Dendritic cell treated with granulocyte-macrophage colony-stimulating factor and Interleukin-4, amounts not matched to agents 40 ng/mL and 50 ng/mL, for 4 days (primary cell): ENCODE measurements at regions not wholly inside any gene's neighbourhood (a gene's known extent, or its start where the extent isn't known, plus 50 kb on each side); places are given as distances from the start of the nearest gene placed in this dataset.

Experiments used
- H3K27ac Mint-ChIP-seq: one replicate; pipeline ENCODE4 v1.8.0; 2022; ENCODE audit warnings: mild to moderate bottlenecking, mixed read lengths
- H3K27me3 Mint-ChIP-seq: one replicate; pipeline ENCODE4 v1.8.0; 2022; ENCODE audit warnings: mild to moderate bottlenecking, mixed read lengths
- H3K36me3 Mint-ChIP-seq: one replicate; pipeline ENCODE4 v1.8.0; 2022; ENCODE audit warnings: low read depth, mixed read lengths
- H3K4me1 Mint-ChIP-seq: one replicate; pipeline ENCODE4 v1.8.0; 2022; ENCODE audit warnings: low read depth, mixed read lengths
- H3K4me3 Mint-ChIP-seq: one replicate; pipeline ENCODE4 v1.8.0; 2022; ENCODE audit warnings: mild to moderate bottlenecking, moderate library complexity, mixed read lengths
- H3K9me3 Mint-ChIP-seq: one replicate; pipeline ENCODE4 v1.8.0; 2022; ENCODE audit warnings: mixed read lengths
- intact Hi-C: fragments of 100-400 bp; cut with micrococcal nuclease; formaldehyde crosslinking; loops from one replicate; pipeline ENCODE4 v1.15.0; 2022

DNA sequence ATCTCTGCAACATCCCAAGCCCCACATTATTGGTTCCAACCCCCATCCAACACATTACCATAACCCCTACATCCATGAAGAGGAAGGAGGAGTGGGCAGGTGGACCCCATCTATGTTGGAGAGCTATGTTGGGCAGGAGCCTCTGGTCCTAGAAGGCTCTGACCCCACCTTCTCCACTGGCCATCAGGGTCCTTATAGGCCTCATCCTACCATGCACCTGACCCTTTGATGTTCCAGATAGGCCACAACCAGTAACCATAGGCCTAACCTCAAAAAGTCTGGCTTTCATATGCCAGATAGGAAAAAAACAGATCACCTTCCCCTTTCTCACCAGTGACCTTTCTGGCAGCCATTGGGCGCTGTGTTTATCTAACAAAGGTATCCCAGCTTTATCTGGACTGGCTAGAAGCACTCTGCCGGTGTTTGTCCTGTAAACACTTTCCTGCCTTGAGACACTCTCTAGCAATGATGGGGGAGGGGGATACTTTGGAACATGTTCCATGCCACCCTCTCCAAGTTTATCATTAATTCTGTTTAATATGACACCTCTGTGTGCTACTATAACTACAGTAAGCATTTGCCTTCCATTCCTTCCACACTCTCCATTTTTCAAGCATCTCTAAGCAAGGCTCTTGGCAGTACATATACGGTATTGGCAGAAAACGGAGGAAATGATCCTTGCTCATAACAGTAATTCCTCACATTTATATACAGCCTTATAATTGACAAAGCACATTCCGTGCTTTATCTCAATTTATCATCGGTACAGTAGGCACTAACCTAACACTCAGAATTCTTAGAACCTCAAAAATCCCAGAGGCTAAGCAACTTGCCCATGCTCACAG, 377.1 kb downstream of the VPS13C start:
- Mint-ChIP-seq H3K27me3 (no peaks in the 10 kb centered on the region), H3K36me3 (no peaks in the 10 kb centered on the region), H3K9me3 (no peaks in the 10 kb centered on the region), H3K27ac (no peak overlapping the region), H3K4me1 (peaks cover 6% of the 10 kb centered on the region), H3K4me3 (no peak overlapping the region)
- intact Hi-C loops: no loop called here

DNA sequence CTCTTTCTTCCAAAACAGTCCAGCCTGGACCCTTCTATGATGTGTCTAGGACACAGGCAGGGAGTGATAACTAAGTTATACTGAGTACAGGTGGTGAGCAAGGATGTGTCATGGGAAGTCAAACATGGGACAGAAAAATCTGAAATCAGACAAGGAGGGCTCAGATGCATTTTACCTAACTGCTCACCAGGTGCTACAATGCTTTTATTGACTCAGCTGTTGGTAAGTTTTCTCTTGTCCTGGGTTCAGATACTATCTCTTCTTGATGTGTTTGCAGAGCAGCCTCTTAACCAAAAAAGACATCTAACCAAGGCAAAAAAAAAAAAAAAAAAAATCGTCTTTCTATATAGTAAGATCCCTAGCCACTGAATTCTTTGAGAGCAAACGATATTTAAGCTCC, 378.6 kb downstream of the VPS13C start:
- intact Hi-C loops: no loop called here
- no peaks in the 10 kb centered on the region for H3K27me3 Mint-ChIP-seq

DNA sequence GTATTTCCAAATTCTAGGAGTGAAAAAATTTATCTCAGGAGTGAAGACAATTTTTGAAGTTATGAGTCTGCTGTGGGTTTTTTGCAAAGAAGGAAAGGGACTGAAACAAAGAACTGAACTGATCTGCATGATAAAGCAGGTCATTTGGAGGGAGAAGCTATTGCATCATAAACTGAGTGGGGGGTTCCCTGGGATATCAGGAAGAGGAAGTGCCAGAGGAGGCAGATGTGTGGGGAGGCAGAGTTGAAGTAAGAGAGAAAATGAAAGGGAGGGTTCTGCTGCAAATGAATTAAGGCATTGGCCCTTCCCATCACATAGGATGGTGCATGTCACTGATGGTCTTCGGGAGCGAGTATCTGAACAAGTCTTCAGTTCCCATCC, 379.2 kb downstream of the VPS13C start:
- no peaks in the 10 kb centered on the region for H3K9me3 Mint-ChIP-seq
- intact Hi-C loops: no loop called here
- no peak overlapping the region for H3K27ac Mint-ChIP-seq
- H3K4me3 Mint-ChIP-seq: no peak overlapping the region
- H3K27me3 Mint-ChIP-seq: no peaks in the 10 kb centered on the region
- peaks cover 6% of the 10 kb centered on the region for H3K4me1 Mint-ChIP-seq
- H3K36me3 Mint-ChIP-seq: no peaks in the 10 kb centered on the region

More for the DNA sequence above, 378.6 kb downstream of the VPS13C start:
- Mint-ChIP-seq H3K27ac (no peak overlapping the region), H3K4me3 (no peak overlapping the region), H3K9me3 (no peaks in the 10 kb centered on the region), H3K36me3 (no peaks in the 10 kb centered on the region), H3K4me1 (peaks cover 6% of the 10 kb centered on the region)

DNA sequence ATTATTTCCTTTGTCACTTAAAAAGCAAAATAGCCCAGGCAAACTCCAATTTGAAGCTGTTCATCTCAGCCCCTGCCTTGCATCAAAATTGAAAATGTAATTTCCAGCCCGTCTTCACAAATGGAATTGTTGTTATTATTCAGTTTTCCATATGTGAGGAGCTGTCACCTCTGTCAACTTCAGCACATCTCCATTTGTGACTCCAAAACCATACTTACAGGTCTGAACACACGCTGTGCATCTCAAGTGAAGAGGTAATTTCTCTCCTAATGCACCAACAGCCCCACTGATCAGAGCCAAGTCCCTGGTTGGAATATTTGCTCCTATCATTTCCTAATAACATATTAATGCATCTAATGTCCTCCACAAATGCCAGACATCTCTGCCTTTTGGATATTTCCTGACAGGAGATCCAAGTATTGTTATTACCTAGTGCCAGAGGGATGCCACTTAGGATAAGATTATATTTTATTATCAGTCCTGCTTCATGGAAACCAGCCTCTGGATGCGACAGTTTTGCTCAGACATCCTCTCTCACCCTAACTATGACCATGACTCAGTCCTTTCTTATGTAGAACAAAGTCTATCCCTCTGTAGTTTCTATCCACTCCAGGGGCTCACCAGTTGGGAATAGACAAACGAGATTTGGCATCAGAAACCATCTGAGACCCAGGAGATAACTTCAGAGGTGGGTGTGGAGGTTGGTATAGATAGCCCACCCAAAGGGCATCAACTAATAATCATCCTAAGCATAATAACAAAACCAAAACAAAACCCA, 379.8 kb downstream of the VPS13C start:
- Mint-ChIP-seq H3K36me3 (no peaks in the 10 kb centered on the region), H3K27ac (no peak overlapping the region), H3K4me3 (no peak overlapping the region), H3K27me3 (no peaks in the 10 kb centered on the region), H3K9me3 (no peaks in the 10 kb centered on the region), H3K4me1 (peaks cover 6% of the 10 kb centered on the region)
- intact Hi-C loops: no loop called here

DNA sequence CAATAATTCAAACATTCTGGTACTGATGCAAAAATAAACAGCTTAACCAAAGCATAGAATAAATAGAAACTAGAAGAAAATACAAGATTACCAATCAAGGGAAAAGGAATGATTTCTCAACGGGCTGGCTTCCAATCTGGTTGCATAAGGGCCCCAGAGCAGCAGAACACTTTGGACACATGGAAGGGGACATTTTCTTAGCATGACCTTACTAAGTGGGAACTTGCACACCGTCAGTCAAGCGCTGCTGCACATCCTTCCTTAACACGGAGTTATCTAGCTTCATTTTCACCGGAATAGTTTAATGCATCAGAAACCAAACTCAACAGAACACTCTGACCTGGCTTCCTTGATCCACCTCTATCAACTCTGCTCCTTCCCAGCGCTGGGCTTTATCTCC, 388.5 kb downstream of the VPS13C start:
- H3K27ac Mint-ChIP-seq: no peak overlapping the region
- H3K9me3 Mint-ChIP-seq: no peaks in the 10 kb centered on the region
- H3K27me3 Mint-ChIP-seq: no peaks in the 10 kb centered on the region
- no peaks in the 10 kb centered on the region for H3K4me1 Mint-ChIP-seq
- intact Hi-C loops: no loop called here
- H3K4me3 Mint-ChIP-seq: no peak overlapping the region
- no peaks in the 10 kb centered on the region for H3K36me3 Mint-ChIP-seq

DNA sequence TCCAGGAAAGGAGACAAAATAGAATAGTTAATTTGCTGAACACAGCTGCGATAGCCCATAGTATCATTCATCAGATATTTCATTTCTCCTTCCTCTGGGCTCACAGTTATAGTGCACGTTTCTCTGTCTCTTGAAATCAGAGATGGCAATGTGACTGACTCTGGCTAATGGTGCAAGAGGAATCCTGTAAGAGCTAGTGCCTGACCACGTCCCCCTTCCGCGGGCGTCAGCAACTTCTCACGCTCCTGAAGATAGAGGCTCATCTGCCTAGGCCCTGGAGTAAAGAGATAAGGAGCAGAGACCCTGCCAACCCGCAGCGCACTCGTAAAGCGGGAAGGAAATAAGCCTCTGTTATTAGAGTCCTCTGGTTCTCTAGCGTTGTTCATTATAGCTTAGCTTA, 391.8 kb downstream of the VPS13C start:
- H3K4me3 Mint-ChIP-seq: no peak overlapping the region
- H3K9me3 Mint-ChIP-seq: no peaks in the 10 kb centered on the region
- no peaks in the 10 kb centered on the region for H3K36me3 Mint-ChIP-seq
- no peaks in the 10 kb centered on the region for H3K27me3 Mint-ChIP-seq
- intact Hi-C loops: no loop called here
- H3K4me1 Mint-ChIP-seq: no peaks in the 10 kb centered on the region
- H3K27ac Mint-ChIP-seq: no peak overlapping the region

DNA sequence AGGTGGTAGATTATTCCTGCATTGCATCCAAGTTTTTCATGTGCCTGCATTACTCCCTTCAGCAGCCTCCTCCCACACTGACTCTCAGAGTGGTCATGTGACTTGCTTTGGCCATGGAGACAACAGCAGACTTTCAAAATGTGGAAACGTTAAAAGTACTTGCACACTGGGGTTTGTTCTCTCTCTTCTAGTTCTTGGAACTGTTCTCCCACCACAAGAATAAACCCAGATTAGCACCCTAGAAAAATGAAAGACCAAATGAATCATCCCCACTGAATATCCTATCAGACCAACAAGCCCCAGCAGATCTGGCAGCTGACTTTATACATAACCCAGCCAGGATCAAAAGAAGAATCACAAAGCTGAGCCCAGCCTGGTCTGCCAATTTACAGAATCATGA, 398.5 kb downstream of the VPS13C start:
- no peak overlapping the region for H3K4me3 Mint-ChIP-seq
- H3K27me3 Mint-ChIP-seq: no peaks in the 10 kb centered on the region
- intact Hi-C loops: no loop called here
- no peaks in the 10 kb centered on the region for H3K4me1 Mint-ChIP-seq
- peaks cover 9% of the 10 kb centered on the region for H3K9me3 Mint-ChIP-seq
- H3K27ac Mint-ChIP-seq: no peak overlapping the region
- no peaks in the 10 kb centered on the region for H3K36me3 Mint-ChIP-seq

DNA sequence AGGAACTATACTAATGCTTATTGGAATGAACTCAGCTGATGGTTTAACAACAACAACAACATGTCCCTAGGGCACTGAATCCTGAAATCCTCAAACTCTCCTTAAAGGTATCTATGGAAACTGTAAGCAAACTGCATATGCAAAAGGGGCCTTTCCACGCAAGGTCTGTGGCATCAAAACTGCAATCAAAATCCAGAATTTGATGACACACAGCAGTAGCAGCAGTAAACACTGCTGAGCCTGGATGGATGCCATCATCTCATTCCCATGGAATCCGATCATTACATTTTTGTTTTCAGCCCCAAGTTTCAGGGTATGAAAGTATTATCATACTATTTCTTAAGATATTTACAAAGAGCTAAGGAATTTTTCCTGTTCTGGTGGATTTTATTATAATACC, 399.7 kb downstream of the VPS13C start:
- no peaks in the 10 kb centered on the region for H3K36me3 Mint-ChIP-seq
- no peaks in the 10 kb centered on the region for H3K27me3 Mint-ChIP-seq
- H3K4me1 Mint-ChIP-seq: no peaks in the 10 kb centered on the region
- H3K4me3 Mint-ChIP-seq: no peak overlapping the region
- peaks cover 9% of the 10 kb centered on the region for H3K9me3 Mint-ChIP-seq
- intact Hi-C loops: no loop called here
- no peak overlapping the region for H3K27ac Mint-ChIP-seq

DNA sequence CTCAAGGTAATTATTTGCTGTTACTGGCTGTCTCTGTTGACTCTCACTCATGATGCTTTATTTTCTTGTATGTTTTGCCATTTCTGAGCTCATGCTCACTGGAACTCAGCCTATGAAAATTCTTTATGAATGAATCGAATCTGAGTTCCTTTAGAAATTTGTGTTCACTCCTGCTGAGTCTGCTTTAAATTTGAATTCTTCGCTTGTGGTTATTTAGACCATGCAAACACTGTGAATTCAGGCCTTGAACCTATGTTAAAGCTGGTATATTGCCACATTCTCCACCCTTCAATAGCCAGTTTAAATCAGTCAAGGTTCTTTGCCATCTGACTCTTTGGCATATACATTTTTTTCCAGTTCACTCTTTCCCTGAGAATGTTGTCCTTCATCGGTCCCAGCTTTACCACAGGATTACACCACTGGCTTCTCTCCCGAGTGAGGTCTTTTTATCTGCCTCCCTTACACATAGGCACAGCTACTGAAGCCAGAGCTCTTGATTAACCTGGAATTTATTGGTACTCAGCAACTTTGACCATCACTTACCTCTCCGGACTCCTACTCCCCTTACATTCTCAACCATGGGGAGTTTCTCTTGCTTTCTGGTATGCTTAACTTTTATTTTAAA, 400.6 kb downstream of the VPS13C start:
- Mint-ChIP-seq H3K4me3 (no peak overlapping the region), H3K36me3 (no peaks in the 10 kb centered on the region), H3K27ac (no peak overlapping the region), H3K27me3 (no peaks in the 10 kb centered on the region), H3K9me3 (peaks cover 9% of the 10 kb centered on the region), H3K4me1 (no peaks in the 10 kb centered on the region)
- intact Hi-C loops: no loop called here

DNA sequence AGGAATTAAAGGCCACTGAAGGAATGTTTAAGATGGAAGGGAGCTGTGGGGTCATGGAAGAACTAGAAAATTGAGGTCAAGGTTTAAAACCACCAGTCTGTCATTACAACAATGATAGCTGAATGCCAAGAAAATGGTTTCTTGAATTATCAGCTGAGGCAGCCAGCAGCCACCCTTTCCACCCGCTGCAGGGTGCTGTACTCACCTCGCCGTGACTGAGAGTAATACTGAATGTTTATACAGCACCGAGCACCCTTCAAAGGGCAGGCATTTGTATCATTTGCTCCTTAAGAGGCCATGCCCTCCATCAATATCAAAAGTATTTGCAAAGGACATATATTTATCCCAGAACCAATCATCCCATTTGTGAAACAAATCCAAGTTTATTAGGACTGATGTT, 402.8 kb downstream of the VPS13C start:
- intact Hi-C loops: no loop called here
- H3K36me3 Mint-ChIP-seq: no peaks in the 10 kb centered on the region
- H3K27me3 Mint-ChIP-seq: no peaks in the 10 kb centered on the region
- no peak overlapping the region for H3K4me3 Mint-ChIP-seq
- H3K4me1 Mint-ChIP-seq: no peaks in the 10 kb centered on the region
- no peak overlapping the region for H3K27ac Mint-ChIP-seq
- H3K9me3 Mint-ChIP-seq: peaks cover 9% of the 10 kb centered on the region

DNA sequence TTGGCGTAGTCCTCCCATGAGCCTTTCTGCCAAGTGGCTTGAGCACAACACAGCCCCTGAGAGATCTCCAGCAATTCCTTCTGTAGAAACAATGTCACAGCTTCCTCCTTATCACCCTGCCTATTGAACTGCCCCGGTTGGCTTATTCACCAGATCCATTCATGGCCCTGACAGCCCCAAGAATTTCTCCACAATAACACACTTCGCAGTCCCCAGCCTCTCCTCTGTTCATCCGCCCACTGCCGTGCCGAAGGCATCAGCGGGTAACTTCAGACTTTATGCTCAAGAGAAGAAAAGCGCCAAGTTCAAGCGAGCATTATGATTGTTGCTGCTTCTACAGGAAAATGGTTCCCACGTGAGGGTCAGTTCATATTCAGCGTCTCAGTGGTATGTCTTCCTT, 403.9 kb downstream of the VPS13C start:
- Mint-ChIP-seq H3K27me3 (no peaks in the 10 kb centered on the region), H3K36me3 (no peaks in the 10 kb centered on the region), H3K27ac (no peak overlapping the region), H3K4me1 (no peaks in the 10 kb centered on the region), H3K9me3 (peaks cover 9% of the 10 kb centered on the region), H3K4me3 (no peak overlapping the region)
- intact Hi-C loops: no loop called here

DNA sequence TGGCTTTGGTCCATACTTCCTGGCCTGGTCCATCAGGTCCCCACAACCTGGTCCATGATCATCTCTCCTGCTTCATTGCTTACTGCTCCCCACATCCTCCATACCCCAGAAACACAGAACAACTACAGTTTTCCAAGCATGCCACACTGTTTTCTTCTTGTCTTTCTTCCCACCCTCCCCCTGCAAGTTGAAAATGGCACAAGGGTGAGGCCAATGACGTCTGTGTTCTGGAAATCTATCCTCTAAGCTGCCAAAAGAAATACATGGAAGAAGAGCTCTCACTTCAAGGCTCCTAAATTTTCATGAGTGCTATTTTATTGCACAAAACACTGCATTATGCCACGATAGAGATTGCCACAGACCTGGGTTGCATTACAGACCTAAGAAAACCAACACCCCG, 404.4 kb downstream of the VPS13C start:
- Mint-ChIP-seq H3K27ac (no peak overlapping the region), H3K4me1 (no peaks in the 10 kb centered on the region), H3K27me3 (no peaks in the 10 kb centered on the region), H3K36me3 (no peaks in the 10 kb centered on the region), H3K4me3 (no peak overlapping the region), H3K9me3 (peaks cover 9% of the 10 kb centered on the region)
- intact Hi-C loops: no loop called here

DNA sequence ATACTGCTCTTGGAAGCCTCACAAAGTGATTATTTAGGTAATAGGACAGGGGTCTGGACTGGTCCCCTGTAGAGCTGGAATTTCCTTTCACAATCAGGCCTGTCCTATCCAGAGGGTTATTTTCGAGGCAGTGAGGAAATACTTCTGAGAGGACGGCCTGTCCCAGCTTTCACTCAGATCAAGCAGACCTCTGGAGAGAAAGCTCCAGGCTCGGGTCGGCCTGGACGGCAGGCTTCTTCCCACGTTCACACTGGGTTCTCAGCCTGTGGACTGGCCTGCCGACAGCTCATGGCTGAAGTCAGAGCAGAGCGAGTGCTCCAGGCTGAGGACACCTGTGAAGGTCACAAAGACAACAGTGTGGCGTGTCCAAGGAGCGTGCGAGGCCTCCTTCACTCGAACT, 405.3 kb downstream of the VPS13C start:
- no peaks in the 10 kb centered on the region for H3K36me3 Mint-ChIP-seq
- peaks cover 9% of the 10 kb centered on the region for H3K9me3 Mint-ChIP-seq
- H3K4me3 Mint-ChIP-seq: no peak overlapping the region
- H3K27ac Mint-ChIP-seq: no peak overlapping the region
- peaks cover 2% of the 10 kb centered on the region for H3K27me3 Mint-ChIP-seq
- intact Hi-C loops: no loop called here
- H3K4me1 Mint-ChIP-seq: peaks cover 5% of the 10 kb centered on the region

DNA sequence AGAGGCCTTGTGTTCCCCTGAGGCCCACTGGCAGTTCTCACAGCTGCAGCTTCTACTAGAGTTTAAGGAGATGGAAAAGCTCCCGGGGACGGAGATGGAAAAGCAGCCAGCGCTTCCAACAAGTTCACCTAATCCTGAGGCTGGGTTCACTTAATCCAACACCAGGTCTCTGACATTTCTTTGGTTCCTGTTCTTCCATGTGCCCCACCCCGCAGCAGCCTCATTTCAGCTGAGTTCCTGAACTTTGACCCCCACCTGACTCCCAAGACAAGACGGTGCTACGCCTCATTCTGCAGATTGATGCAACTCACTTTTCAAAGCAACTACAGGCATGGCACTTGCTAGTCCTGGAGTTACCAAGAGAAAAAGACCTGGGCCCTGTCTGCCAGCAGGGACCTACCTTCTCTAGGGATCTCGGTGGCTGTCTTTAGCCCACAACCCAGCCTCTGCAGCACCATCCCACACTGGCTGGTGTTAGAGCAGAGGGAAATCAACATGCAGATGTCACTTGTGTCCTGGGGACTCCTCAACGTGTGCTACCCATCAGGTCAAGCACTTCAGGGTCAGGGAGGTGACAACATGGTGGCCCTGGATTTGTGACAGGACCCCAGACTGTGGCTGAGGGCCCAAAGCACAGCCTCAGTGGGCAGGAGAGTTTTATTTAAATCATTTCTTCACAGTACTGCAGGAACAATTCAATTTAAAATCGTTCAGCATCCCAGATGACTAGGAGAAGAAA, 406.1 kb downstream of the VPS13C start:
- no peaks in the 10 kb centered on the region for H3K36me3 Mint-ChIP-seq
- peaks cover 12% of the 10 kb centered on the region for H3K4me1 Mint-ChIP-seq
- peaks cover 9% of the 10 kb centered on the region for H3K9me3 Mint-ChIP-seq
- H3K27ac Mint-ChIP-seq: no peak overlapping the region
- H3K27me3 Mint-ChIP-seq: peaks cover 2% of the 10 kb centered on the region
- intact Hi-C loops: no loop called here
- H3K4me3 Mint-ChIP-seq: no peak overlapping the region
